ENCODE measurements at regions not wholly inside any gene's neighbourhood (a gene's known extent, or its start where the extent isn't known, plus 50 kb on each side); places are given as distances from the start of the nearest gene placed in this dataset.

- Histone ChIP-seq H3K9ac (ENCODE audit: extremely low read depth, insufficient read length, low read length) (no peak overlapping the region), H3K4me1 (ENCODE audit: insufficient read depth, low read length) (peaks cover 9% of the 10 kb centered on the region; the same call in 1 of the 2 replicates), H3K4ac (ENCODE audit: low read depth, low read length) (no peak overlapping the region), H3T11ph (ENCODE audit: low read length) (no peak overlapping the region), H3K4me2 (ENCODE audit: insufficient read depth, insufficient read length, low read length) (no peak overlapping the region), H3K18ac (ENCODE audit: insufficient read length, low read depth, low read length) (no peak overlapping the region), H4K5ac (ENCODE audit: insufficient read length, low read depth, low read length) (no peak overlapping the region), H3K27me3 (ENCODE audit: insufficient read depth, low read length) (no peaks in the 10 kb centered on the region), H4K91ac (ENCODE audit: insufficient read length, low read depth, low read length) (no peak overlapping the region), H2AFZ (ENCODE audit: low read length) (no peak overlapping the region), H4K20me1 (ENCODE audit: control insufficient read depth, insufficient read depth, insufficient read length) (no peaks in the 10 kb centered on the region), H2BK5ac (ENCODE audit: insufficient read length, low read length) (no peak overlapping the region), H3K56ac (ENCODE audit: insufficient read length, low read depth, low read length) (no peak overlapping the region), H3K9me3 (ENCODE audit: control insufficient read depth, low read depth, low read length) (no peaks in the 10 kb centered on the region), H2BK120ac (ENCODE audit: low read depth, low read length, poor library complexity, severe bottlenecking) (no peak overlapping the region), H4K8ac (replicated peaks; ENCODE audit: insufficient read length, low read depth, low read length) (no peak overlapping the region), H3K27ac (ENCODE audit: insufficient read length, low read depth, low read length) (no peak overlapping the region), H2BK20ac (ENCODE audit: low read depth, low read length, poor library complexity, severe bottlenecking) (no peak overlapping the region), H2AK5ac (ENCODE audit: insufficient read length, low read length) (no peak overlapping the region), H2BK12ac (ENCODE audit: insufficient read length, low read depth, low read length) (no peak overlapping the region), H2BK15ac (ENCODE audit: low read depth, low read length) (no peak overlapping the region), H3K79me1 (ENCODE audit: insufficient read depth, low read depth, low read length, poor library complexity, severe bottlenecking) (no peaks in the 10 kb centered on the region), H3K14ac (ENCODE audit: insufficient read depth, low read length) (no peak overlapping the region), H3K23ac (ENCODE audit: insufficient read length, low read depth, low read length) (no peak overlapping the region), H3K23me2 (ENCODE audit: insufficient read length, low read depth, low read length, poor library complexity, severe bottlenecking) (peaks cover 3% of the 10 kb centered on the region), H3K79me2 (ENCODE audit: insufficient read depth, low read length) (no peaks in the 10 kb centered on the region)
- peak overlapping the region in 1 of 3 experiments; percentile 76; a peak in 2 of 7 replicates for H3K27ac Mint-ChIP-seq
- no peaks in the 10 kb centered on the region for H3K27me3 Mint-ChIP-seq (ENCODE audit: low read depth)
- no peak for DNase-seq
- H3K9me3 Mint-ChIP-seq, result no peaks in the 10 kb centered on the region; a peak in 1 of 5 replicates
- no CpG with 5 or more reads among the region's 1 CpG for WGBS (ENCODE audit: extremely low coverage, insufficient read length, low lambda C conversion rate)
- no peak overlapping the region for H3K4me3 Mint-ChIP-seq
- no peak for TF ChIP-seq CTCF (conservative IDR thresholded peaks at IDR 0.05)
- no peaks in the 10 kb centered on the region for H3K36me3 Mint-ChIP-seq (ENCODE audit: insufficient read depth in 1 of 3, low read depth in 3 of 3)
- H3K4me1 Mint-ChIP-seq, result peaks cover 60 to 63% of the 10 kb centered on the region in 2 experiments
Observed at GRCh38 chr6:137547601-137548000, 53.4 kb upstream of the OLIG3 start.

Measured in H9 (cell line).